AG20443 (cell line): ENCODE measurements at regions not wholly inside any gene's neighbourhood (a gene's known extent, or its start where the extent isn't known, plus 50 kb on each side); places are given as distances from the start of the nearest gene placed in this dataset.
A peak's percentile ranks its signal among the peaks of the same experiment; 100 is the strongest.

Experiments
- DNase-seq: peaks from one replicate; pipeline ENCODE4 v3.0.0; 2012; ENCODE audit warnings: low spot score, mixed read lengths

GRCh38 chr2:204012072-204012653 lies 75.6 kb downstream of the ICOS start:
- DNase-seq, result no peak

GRCh38 chr2:204015118-204015843 lies 78.7 kb downstream of the ICOS start:
- DNase-seq, result no peak

- DNase-seq, result no peak
These were observed 82.2 kb downstream of the ICOS start for GRCh38 chr2:204018717-204019116.

- peak; percentile 25 for DNase-seq
These were observed 83.3 kb downstream of the ICOS start for GRCh38 chr2:204019572-204020501.

GRCh38 chr2:204021290-204022081 lies 84.9 kb downstream of the ICOS start:
- no peak for DNase-seq

- DNase-seq, result no peak
These were observed 86.0 kb downstream of the ICOS start for GRCh38 chr2:204022550-204022949.

GRCh38 chr2:204023088-204023487 lies 86.5 kb downstream of the ICOS start:
- no peak for DNase-seq

GRCh38 chr2:204024503-204024902 lies 87.9 kb downstream of the ICOS start:
- peak; percentile 33 for DNase-seq

- DNase-seq, result no peak
These were observed 88.4 kb downstream of the ICOS start for GRCh38 chr2:204024906-204025475.

GRCh38 chr2:204026294-204026693 lies 89.7 kb downstream of the ICOS start:
- DNase-seq, result no peak

- DNase-seq, result no peak
These were observed 90.5 kb downstream of the ICOS start for GRCh38 chr2:204027091-204027490.

GRCh38 chr2:204030322-204030721 lies 93.8 kb downstream of the ICOS start:
- DNase-seq, result no peak

GRCh38 chr2:204031056-204031455 lies 94.5 kb downstream of the ICOS start:
- no peak for DNase-seq

GRCh38 chr2:204032301-204032700 lies 95.7 kb downstream of the ICOS start:
- DNase-seq, result no peak

- DNase-seq, result no peak
These were observed 97.3 kb downstream of the ICOS start for GRCh38 chr2:204033611-204034495.

- no peak for DNase-seq
These were observed 100.1 kb downstream of the ICOS start for GRCh38 chr2:204036706-204037105.

- DNase-seq, result no peak
These were observed 100.7 kb downstream of the ICOS start for GRCh38 chr2:204037286-204037685.

GRCh38 chr2:204039298-204039838 lies 102.8 kb downstream of the ICOS start:
- DNase-seq, result no peak

- no peak for DNase-seq
These were observed 103.5 kb downstream of the ICOS start for GRCh38 chr2:204040016-204040415.

GRCh38 chr2:204042401-204042800 lies 105.8 kb downstream of the ICOS start:
- no peak for DNase-seq
